ENCODE measurements at regions not wholly inside any gene's neighbourhood (a gene's known extent, or its start where the extent isn't known, plus 50 kb on each side); places are given as distances from the start of the nearest gene placed in this dataset.
"Not testable (repeated sequence)": the region's sequence is repeated elsewhere in the genome, so short reads cannot be mapped to it uniquely, and the experiment has no call there.

GRCh38 chr20:30405061-30405460 is 852.4 kb upstream of the DEFB115 start:
- not testable (repeated sequence) for DNase-seq

- DNase-seq: not testable (repeated sequence)
These were observed 851.9 kb upstream of the DEFB115 start for GRCh38 chr20:30405585-30405984.

DNA sequence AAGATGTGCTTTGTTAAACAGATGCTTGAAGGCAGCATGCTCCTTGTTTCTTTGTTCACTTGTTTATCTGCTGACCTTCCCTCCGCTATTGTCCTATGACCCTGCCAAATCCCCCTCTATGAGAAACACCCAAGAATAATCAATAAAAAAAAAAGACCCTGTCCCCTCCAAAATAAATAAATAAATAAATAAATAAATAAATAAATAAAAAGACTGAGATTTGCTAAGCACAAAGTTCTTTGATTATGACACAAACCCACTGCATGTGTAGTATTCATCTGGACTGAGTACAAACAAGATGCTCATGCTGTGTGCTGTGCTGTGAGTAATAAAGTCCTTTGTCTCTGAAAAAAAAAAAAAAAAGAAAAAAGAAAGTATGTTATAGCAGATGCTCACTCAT is 851.1 kb upstream of the DEFB115 start:
- not testable (repeated sequence) for DNase-seq

- no peak for DNase-seq
These were observed 844.5 kb upstream of the DEFB115 start for GRCh38 chr20:30412972-30413371.

- DNase-seq: not testable (repeated sequence)
These were observed 840.1 kb upstream of the DEFB115 start for GRCh38 chr20:30417387-30417786.

DNA sequence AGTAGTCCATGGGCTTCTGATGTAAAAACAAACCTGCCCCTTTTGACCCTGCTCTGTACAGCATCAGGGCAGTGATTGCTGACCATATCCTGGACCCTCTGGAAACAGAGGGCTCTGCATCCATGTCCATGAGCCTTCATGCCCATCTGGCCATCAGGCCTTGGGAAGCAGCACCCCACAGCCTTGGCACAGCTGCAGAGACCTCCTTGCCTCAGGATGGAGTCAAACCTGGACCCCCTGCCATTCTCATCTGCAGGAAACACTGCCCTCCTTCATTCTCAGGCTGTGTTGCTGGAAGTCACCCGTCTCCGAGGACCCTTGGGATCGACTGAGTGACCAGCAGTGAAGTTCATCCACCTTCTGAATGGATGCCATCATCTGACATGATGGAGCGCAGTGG is 839.1 kb upstream of the DEFB115 start:
- DNase-seq: not testable (repeated sequence)

- DNase-seq: no peak
These were observed 838.0 kb upstream of the DEFB115 start for GRCh38 chr20:30419466-30419865.

DNA sequence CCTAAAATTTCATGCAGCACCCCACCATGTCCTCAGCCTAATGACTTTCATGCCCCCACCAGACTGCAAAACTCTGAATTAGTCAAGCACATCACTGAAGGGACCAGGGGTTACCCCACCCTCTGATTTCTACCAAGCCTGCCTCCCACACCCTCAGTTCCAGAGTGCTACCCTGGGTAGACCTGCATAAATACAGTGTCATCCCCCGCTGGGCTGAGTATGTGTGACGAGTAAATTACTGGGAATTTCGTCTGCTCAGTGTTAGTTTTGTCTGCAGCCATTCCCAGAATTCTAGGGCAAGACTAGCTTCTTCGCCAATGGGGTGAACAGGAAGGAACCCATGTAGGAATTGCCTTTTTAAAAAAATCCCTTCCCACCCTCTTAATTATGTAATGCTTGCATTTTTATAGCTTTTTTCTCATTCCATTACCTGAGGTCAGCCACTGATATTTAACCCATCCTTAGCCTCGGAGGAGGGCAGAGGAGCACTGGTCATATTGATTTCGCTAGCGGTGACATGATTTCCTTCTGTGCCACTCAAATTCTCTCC is 837.5 kb upstream of the DEFB115 start:
- not testable (repeated sequence) for DNase-seq
